Natural killer cell (primary cell): ENCODE measurements at regions not wholly inside any gene's neighbourhood (a gene's known extent, or its start where the extent isn't known, plus 50 kb on each side); places are given as distances from the start of the nearest gene placed in this dataset.

Source experiments
- ATAC-seq, 3 donors: fragments of 150-1000 bp in 2 of 3; fragments of 200-7000 bp in 1 of 3; cut with Tn5 transposase; 1 replicate in 1 of 3; 2 replicates in 2 of 3; pipeline ENCODE4 v1.10.0; 2021; ENCODE audit warnings: mild to moderate bottlenecking in 2 of 3, moderate library complexity in 2 of 3
- DNase-seq, 2 donors: peaks; one replicate each; pipeline versions ENCODE4 v3.0.0 to v3.0.0-alpha.2; 2013 to 2021; ENCODE audit warnings: mixed read lengths in 1 of 2
- H3K27ac ChIP-seq: one replicate; pipeline ENCODE4 v1.5.1; 2013; ENCODE audit warnings: mild to moderate bottlenecking, low read length
- H3K27me3 ChIP-seq: one replicate; pipeline ENCODE4 v1.6.1; 2013; ENCODE audit warnings: low read length; ENCODE audit not compliant: control insufficient read depth, insufficient read depth
- H3K36me3 ChIP-seq: one replicate; pipeline ENCODE4 v1.6.1; 2013; ENCODE audit warnings: low read length; ENCODE audit not compliant: control insufficient read depth, insufficient read depth
- H3K4me1 ChIP-seq: one replicate; pipeline ENCODE4 v1.6.1; 2013; ENCODE audit warnings: low read length; ENCODE audit not compliant: control insufficient read depth, insufficient read depth
- H3K4me3 ChIP-seq: one replicate; pipeline ENCODE4 v1.5.1; 2013; ENCODE audit warnings: low read length
- H3K9me3 ChIP-seq: one replicate; pipeline ENCODE4 v1.6.1; 2013; ENCODE audit warnings: low read length; ENCODE audit not compliant: control insufficient read depth, insufficient read depth
- H3K27ac Mint-ChIP-seq, 2 donors: one replicate each; pipeline ENCODE4 v1.8.0; 2022; ENCODE audit warnings: mild to moderate bottlenecking in 2 of 2, mixed read lengths in 2 of 2, moderate library complexity in 1 of 2
- H3K27me3 Mint-ChIP-seq, 2 donors: one replicate each; pipeline ENCODE4 v1.8.0; 2022; ENCODE audit warnings: low read depth in 2 of 2, mixed read lengths in 2 of 2
- H3K36me3 Mint-ChIP-seq: one replicate; pipeline ENCODE4 v1.8.0; 2022; ENCODE audit warnings: mixed read lengths
- H3K4me1 Mint-ChIP-seq, 2 donors: one replicate each; pipeline ENCODE4 v1.8.0; 2022; ENCODE audit warnings: mixed read lengths in 2 of 2
- H3K4me3 Mint-ChIP-seq: one replicate; pipeline ENCODE4 v1.8.0; 2022; ENCODE audit warnings: mild to moderate bottlenecking, moderate library complexity, mixed read lengths
- H3K9me3 Mint-ChIP-seq, 2 donors: one replicate each; pipeline ENCODE4 v1.8.0; 2022; ENCODE audit warnings: mixed read lengths in 2 of 2
- WGBS: methylation state at CpG from one replicate; pipeline ENCODE4 v1.1.7; 2013; ENCODE audit warnings: missing lambda C conversion rate; ENCODE audit not compliant: insufficient coverage; 5-methylcytosine and 5-hydroxymethylcytosine counted together
- intact Hi-C: fragments of 100-400 bp; cut with micrococcal nuclease; formaldehyde crosslinking; loops from one replicate; pipeline ENCODE4 v1.14.2; 2022
- TF ChIP-seq, protein P1 (sequence below): fragments of 200-600 bp; IDR thresholded peaks from one replicate; pipeline ENCODE4 v1.8.0; 2022; ENCODE audit warnings: antibody characterized with exemption

DNA sequence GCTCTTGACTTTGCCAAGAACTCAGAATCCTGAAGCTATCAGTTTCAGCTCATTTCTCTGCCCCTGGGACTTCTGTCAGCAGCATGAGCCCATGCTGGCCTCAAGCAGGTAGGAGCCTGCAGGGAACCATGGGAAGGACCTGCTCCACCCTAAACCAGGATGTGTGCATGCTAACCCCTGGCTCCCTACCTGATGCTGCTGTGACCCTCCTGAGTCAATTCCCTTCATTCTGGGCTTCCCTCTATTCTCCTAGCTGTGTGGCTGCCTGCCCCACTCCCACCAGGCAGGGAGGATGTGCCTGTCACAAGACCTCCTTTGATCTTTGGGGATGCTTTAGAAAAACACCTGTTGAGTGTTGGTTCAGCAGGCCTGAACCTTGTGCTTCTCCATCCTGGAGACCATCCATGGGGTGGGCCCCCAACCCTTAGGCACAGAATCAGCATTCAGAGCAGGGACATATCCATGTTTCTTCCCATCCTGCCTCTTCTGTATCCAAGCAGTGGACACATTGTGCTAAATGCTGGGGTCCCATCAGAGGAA is 117.1 kb upstream of the CCL21 start:
- no peak for DNase-seq
- peaks cover 0 to 7% of the 10 kb centered on the region in 2 donors for H3K27me3 Mint-ChIP-seq
- H3K4me3 Mint-ChIP-seq = no peak overlapping the region
- Histone ChIP-seq H3K36me3 (no peaks in the 10 kb centered on the region), H3K4me3 (no peak overlapping the region), H3K4me1 (no peaks in the 10 kb centered on the region), H3K27ac (no peak overlapping the region), H3K9me3 (no peaks in the 10 kb centered on the region), H3K27me3 (no peaks in the 10 kb centered on the region)
- no peak overlapping the region for H3K27ac Mint-ChIP-seq
- TF ChIP-seq, protein P1, sequence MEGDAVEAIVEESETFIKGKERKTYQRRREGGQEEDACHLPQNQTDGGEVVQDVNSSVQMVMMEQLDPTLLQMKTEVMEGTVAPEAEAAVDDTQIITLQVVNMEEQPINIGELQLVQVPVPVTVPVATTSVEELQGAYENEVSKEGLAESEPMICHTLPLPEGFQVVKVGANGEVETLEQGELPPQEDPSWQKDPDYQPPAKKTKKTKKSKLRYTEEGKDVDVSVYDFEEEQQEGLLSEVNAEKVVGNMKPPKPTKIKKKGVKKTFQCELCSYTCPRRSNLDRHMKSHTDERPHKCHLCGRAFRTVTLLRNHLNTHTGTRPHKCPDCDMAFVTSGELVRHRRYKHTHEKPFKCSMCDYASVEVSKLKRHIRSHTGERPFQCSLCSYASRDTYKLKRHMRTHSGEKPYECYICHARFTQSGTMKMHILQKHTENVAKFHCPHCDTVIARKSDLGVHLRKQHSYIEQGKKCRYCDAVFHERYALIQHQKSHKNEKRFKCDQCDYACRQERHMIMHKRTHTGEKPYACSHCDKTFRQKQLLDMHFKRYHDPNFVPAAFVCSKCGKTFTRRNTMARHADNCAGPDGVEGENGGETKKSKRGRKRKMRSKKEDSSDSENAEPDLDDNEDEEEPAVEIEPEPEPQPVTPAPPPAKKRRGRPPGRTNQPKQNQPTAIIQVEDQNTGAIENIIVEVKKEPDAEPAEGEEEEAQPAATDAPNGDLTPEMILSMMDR = no peak
- no peaks in the 10 kb centered on the region for H3K9me3 Mint-ChIP-seq
- no peak for ATAC-seq
- no peaks in the 10 kb centered on the region for H3K4me1 Mint-ChIP-seq
- no peaks in the 10 kb centered on the region for H3K36me3 Mint-ChIP-seq
- intact Hi-C loops = no loop called here

DNA sequence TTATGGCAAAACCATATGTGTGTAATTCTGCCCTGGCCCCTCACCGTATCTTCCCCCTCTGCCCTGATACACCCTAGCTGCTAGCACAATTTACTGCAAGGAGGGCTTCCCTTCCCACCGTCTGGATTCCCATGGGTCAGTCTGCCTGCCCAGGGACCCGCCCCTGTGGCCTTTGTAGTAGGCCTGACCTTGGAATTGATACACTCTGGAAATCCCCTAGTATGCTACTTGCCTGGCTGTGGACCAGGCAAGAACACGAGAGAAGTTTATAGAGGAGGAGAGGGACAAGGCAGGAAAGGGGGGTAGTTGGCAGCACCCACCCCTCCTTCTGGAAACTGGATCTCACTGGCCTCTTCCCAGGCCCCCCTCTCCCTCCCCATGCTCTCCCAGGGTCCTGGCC is 115.8 kb upstream of the CCL21 start:
- H3K27me3 Mint-ChIP-seq = peaks cover 2 to 9% of the 10 kb centered on the region in 2 donors
- no peaks in the 10 kb centered on the region for H3K36me3 Mint-ChIP-seq
- intact Hi-C loops = no loop called here
- no peak overlapping the region for H3K4me3 ChIP-seq
- no peaks in the 10 kb centered on the region for H3K36me3 ChIP-seq
- H3K4me1 Mint-ChIP-seq = no peaks in the 10 kb centered on the region
- H3K9me3 ChIP-seq = no peaks in the 10 kb centered on the region
- H3K27ac ChIP-seq = no peak overlapping the region
- H3K27ac Mint-ChIP-seq = no peak overlapping the region
- DNase-seq (no peak), ATAC-seq (no peak)
- H3K4me3 Mint-ChIP-seq = no peak overlapping the region
- TF ChIP-seq, protein P1 = no peak
- 77% methylated on average over 4 of the region's 4 CpGs for WGBS
- H3K4me1 ChIP-seq = no peaks in the 10 kb centered on the region
- no peaks in the 10 kb centered on the region for H3K27me3 ChIP-seq
- no peaks in the 10 kb centered on the region for H3K9me3 Mint-ChIP-seq

DNA sequence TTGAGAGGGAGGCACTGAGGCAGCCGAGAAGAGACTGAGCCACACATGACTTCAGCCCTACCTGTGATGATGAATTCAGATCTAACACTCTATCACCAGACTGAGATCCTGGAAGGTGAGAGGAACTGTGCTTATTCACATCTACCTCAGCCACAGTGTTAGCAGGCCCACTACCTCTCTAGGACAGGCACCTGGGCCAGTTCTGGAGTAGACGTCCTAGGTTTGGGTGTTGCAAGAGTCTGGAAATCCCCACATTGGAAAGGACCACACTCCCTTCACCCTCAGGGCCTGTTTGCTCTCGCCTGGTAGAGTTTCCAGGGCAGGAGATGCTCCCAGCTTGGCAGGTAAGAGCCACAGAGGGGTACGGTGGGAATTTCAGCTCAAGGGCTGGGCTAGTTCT is 113.8 kb upstream of the CCL21 start:
- H3K4me1 Mint-ChIP-seq = no peaks in the 10 kb centered on the region
- WGBS = 73% methylated on average over 4 of the region's 4 CpGs
- H3K9me3 ChIP-seq = no peaks in the 10 kb centered on the region
- DNase-seq (no peak), ATAC-seq (no peak)
- H3K36me3 ChIP-seq = no peaks in the 10 kb centered on the region
- no peak overlapping the region for H3K27ac Mint-ChIP-seq
- H3K27me3 Mint-ChIP-seq = peaks cover 8 to 12% of the 10 kb centered on the region in 2 donors
- TF ChIP-seq, protein P1 = no peak
- H3K27me3 ChIP-seq = no peaks in the 10 kb centered on the region
- H3K36me3 Mint-ChIP-seq = no peaks in the 10 kb centered on the region
- H3K4me3 Mint-ChIP-seq = no peak overlapping the region
- intact Hi-C loops = no loop called here
- H3K27ac ChIP-seq = no peak overlapping the region
- H3K9me3 Mint-ChIP-seq = peaks cover 2 to 4% of the 10 kb centered on the region in 2 donors
- no peak overlapping the region for H3K4me3 ChIP-seq
- H3K4me1 ChIP-seq = no peaks in the 10 kb centered on the region

DNA sequence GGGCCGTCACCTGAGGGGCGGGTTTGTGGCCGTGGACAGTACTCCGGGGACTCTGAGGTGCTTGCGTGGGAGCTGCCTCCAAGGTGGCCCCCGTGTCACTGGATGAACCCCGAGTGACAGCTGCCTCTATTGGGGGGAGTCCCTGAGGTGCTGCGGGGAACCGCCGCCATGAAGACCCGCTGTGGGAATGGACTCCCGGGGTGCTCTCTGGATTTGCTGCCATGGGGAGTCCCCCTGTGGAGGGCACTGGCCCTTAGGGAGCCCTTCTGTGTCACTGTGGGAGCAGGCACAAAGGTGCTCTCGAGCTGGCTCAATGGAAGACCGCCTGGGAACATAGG is 100.2 kb upstream of the CCL21 start:
- H3K36me3 ChIP-seq = no peaks in the 10 kb centered on the region
- DNase-seq = no peak
- H3K27me3 ChIP-seq = peaks cover 15% of the 10 kb centered on the region
- ATAC-seq = no peak
- Mint-ChIP-seq H3K27ac (no peak overlapping the region), H3K4me3 (no peak overlapping the region), H3K36me3 (no peaks in the 10 kb centered on the region), H3K9me3 (no peaks in the 10 kb centered on the region), H3K4me1 (no peaks in the 10 kb centered on the region), H3K27me3 (peaks cover 39 to 76% of the 10 kb centered on the region in 2 donors)
- no peak overlapping the region for H3K27ac ChIP-seq
- WGBS = 66% methylated on average over 14 of the region's 14 CpGs
- TF ChIP-seq, protein P1 = no peak
- no peaks in the 10 kb centered on the region for H3K4me1 ChIP-seq
- intact Hi-C loops = no loop called here
- H3K4me3 ChIP-seq = no peak overlapping the region
- H3K9me3 ChIP-seq = no peaks in the 10 kb centered on the region
